ENCODE measurements at regions not wholly inside any gene's neighbourhood (a gene's known extent, or its start where the extent isn't known, plus 50 kb on each side); places are given as distances from the start of the nearest gene placed in this dataset.

- TF ChIP-seq POLR2AphosphoS5 (IDR thresholded peaks at IDR 0.05) (no peak), CTCF (IDR thresholded peaks at IDR 0.05 in 8 of 11, conservative IDR thresholded peaks at IDR 0.05 in 3 of 11) (no peak), POLR2A (IDR thresholded peaks at IDR 0.05) (no peak)
Measured at GRCh38 chr20:12287575-12287974, 369.9 kb downstream of the BTBD3 start.
